ENCODE measurements at regions not wholly inside any gene's neighbourhood (a gene's known extent, or its start where the extent isn't known, plus 50 kb on each side); places are given as distances from the start of the nearest gene placed in this dataset.

DNA sequence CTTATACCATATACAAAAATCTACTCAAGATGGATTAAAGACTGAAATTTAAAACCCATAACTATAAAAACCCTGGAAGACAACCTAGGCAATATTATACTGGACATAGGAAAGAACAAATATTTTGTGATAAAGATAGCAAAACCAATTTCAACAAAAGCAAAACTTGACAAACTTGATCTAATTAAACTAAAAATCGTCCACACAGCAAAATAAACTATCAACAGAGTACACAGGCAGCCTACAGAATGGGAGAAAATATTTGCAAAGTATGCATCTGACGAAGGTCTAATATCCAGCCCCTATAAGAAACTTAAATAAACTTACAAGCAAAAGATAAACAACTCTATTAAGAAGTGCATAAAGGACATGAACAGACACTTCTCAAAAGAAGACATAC, 240.1 kb downstream of the HGF start:
- DNase-seq (ENCODE audit: low spot score), result no peak

DNA sequence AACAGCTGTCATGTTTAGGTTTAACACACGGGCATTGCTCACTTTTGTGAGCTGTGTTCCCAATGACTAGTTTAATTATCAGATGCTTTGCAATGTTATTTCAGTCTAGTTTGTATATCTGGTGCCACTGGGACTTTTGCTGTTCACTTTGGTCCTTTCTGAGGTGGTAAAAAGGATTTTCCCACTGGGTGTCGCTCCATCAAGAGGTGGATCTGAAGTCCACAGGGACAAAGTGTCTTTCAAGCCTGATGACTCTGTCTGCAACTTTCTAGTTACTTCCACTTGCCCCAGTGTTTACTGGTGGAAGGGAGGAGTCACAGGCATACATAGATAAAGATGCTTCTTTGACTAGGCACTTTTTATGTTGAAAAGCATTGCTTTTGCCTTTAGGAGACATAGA, 242.2 kb downstream of the HGF start:
- DNase-seq (ENCODE audit: low spot score), result no peak

DNA sequence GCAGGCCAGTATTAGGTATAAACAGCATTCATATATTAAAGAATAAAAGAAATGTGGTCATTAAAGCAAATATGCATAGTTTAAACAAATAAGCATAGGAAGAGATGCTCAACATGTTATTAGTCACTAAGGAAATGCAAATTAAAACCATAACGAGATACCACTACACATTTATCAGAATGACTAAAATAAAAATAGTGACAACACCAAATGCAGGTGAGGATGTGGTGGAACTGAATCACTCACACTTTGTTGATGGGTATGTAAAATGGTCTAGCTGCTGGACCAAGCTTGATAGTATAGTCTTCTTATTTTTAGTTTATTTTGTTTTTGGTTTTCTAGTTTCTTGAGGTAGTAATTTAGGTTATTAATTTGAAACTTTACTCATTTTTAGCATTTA, 242.9 kb downstream of the HGF start:
- DNase-seq (ENCODE audit: low spot score), result no peak

DNA sequence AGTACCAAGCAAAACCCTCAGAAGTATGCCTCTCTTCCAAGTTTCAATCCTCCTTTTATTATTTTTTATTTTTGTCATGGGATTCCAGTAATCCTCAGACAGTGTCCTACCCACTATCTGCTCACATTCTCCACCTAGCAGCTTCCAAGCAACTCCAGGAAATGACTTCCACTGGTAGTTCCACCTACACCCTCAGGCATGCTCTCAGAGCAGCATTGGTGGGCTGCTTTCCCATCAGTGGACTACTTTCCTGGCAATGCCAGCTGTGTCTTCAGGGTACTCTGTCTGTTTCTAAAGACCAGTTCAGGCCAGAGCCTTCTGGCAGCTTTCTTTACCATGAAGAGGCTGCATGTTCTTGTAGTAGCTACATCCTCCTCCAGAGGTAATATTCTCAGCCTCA, 244.0 kb downstream of the HGF start:
- no peak for DNase-seq (ENCODE audit: low spot score)

DNA sequence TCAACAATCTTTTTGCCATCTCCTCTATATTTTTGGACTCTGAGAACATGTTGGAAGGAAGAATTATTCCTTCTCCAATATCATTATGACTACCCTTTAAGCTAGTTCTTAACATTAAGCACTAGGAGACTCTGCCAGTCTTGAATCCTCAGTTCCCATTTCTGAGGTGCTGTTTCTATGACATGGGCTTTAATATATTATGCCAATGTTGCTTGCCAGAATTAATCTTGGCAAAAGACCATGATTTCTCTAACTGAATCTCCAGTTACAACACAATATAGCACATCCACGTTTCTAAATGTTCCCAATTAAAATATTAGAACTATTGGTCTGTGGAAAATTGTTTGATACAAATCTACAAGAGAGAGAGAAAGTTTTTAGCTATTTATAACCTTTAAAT, 250.0 kb downstream of the HGF start:
- no peak for DNase-seq (ENCODE audit: low spot score)

DNA sequence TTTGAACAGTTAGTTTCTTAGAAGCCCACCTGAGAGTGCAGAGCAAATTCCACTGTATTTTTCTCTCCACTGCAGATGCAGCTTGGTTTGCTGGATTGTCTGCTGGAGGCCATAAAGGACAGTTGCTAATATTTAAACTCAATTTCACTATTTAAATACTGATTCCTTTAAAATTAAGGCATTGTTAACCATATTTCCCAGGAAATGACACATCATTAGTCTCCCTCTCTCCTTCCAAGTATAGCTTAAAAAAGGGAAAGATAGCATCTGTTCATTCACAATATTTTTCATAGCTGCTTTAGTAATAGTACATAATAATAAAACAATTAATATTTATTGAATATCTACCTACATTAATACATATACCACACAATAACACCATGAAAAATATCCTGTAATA, 252.9 kb downstream of the HGF start:
- no peak for DNase-seq (ENCODE audit: low spot score)

DNA sequence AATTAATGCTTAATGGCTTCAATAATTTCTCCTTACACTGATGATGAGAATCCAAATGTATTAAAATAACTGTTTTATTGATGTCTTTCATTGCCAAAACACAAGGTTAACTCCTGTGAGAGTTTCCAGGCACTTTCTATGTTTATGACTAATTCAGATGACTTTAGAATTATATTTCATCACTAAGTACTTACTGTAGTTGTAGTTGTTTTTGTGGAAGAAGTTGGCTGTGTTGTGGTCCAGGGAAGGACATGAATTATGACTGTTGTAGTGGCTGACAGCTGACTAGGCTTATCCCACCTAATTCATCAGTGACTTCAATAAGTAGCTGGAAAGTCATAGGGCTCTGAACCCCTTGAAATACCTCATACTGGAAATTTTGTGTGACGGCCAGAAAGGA, 254.8 kb downstream of the HGF start:
- no peak for DNase-seq (ENCODE audit: low spot score)

DNA sequence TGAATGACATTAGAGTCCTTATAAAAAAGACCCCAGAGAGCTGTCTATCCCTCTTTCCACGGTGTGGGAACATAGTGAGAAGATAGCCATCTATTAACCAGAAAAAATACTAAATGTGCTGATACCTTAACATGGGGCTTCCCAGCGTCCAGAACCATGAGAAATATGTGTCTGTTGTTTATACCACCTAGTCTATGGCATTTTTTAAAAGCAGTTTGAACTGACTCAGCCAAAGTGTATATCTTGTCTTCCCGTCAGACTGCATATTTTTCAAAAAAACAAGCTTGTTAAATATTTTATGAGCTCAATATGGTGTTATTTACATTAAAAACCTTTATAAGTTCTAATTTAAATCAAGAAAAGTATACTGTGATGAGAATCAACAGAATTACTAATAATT, 255.3 kb downstream of the HGF start:
- DNase-seq (ENCODE audit: low spot score), result no peak

DNA sequence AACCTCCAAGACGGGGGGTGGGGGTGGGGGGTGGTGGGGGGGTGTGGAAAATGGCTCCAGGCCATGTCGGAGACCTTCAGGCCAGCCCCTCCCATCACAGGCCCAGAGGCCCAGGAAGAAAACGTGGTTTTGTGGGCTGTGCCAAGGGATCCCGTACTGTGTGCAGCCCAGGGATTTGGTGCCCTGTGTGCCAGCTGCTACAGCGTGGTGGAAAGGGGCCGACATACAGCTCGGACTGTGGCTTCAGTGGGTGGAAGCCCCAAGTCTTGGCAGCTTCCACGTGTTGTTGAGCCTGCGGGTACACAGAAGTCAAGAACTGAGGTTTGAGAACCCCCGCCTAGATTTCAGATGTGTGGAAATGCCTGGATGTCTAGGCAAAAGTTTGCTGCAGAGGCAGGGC, 259.7 kb downstream of the HGF start:
- DNase-seq (ENCODE audit: low spot score), result no peak

DNA sequence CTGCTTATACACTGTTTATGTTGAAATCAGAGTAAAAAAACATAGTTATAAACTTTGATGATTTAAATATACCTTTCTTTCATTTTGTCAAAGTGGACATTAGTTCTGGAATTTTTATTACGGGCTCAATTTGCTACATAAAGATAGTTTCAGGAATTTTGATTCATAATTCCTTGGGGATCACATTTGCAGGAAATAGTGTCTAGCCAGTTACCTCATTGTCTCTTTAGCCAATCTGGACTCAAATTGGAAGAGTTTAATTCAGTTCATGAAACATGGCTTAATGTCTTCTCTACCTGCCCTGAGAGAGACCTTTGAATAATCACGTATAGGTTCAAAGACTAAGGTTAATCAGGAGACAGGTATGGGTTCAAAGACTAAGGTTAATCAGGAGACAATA, 262.6 kb downstream of the HGF start:
- no peak for DNase-seq (ENCODE audit: low spot score)

DNA sequence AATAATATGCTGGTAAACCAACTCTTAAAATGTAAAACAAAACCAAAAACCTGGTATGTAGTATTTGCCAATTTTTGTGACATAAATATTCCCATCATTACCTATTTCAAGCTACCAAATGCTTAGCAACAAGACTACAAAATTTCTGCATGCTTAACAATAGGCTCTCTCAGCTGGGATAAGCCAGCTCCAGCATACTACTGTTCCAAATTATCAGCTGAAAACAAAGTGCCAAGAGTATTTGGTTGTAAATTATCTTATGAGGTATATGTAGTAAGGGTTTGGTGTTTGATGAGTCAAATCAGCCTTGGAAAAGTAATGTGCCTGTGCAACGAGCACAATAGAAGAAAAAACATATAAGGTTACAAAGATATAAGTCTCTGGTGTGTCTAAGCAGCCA, 263.2 kb downstream of the HGF start:
- no peak for DNase-seq (ENCODE audit: low spot score)

DNA sequence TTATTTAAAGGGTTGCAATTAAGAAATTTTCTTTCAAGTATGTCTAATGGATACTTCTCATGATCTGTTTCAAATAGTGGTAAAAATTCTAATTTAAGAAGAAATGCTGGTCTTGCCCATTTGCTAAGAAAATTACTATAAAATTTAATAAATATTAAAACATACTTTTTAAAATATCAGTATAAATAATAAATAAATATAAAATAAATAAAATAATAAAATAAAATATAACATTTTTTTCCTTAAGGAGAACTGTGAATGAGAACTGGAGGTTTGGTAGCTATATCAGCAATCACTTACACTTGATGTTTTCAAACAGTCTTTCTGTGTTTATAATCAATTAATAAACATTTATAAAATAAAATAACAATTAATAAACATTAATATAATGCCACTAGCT, 266.1 kb downstream of the HGF start:
- no peak for DNase-seq (ENCODE audit: low spot score)

DNA sequence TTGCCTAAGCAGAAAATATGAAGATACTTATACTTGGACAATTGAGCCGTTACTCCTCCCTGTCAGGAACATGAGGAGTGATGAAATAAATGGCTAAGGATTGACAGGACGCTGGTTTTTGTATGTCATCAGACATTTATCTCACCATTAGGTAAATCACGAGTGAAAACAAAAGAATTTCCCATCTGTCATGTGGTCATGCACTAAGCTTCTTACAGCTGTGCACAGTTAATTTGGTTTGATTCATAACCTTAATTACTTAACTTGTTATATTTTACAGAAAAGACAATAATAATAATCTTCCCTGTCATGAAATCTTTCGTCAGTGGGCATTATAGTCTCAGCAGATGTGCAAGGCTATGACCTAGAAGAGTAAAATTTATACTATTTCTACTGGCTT, 266.5 kb downstream of the HGF start:
- DNase-seq (ENCODE audit: low spot score), result no peak

DNA sequence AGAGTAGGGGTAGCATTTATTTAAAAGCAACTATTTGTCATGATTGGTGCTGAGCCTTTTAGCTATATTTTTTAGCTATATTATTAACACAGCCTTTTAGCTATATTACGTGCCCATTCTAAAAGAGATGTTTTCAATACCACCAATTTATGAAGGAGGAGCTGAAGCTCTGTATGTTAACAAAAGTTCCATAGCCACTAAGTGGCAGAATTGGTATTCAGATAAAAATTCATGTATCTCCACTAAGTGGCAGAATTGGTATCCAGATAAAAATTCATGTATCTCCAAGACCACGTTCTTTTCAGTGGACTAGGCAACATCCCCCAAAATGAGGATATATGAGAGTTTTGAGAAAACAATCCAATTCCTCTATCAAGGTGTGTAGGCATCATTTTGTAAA, 268.6 kb downstream of the HGF start:
- peak; percentile 15 for DNase-seq (ENCODE audit: low spot score)

DNA sequence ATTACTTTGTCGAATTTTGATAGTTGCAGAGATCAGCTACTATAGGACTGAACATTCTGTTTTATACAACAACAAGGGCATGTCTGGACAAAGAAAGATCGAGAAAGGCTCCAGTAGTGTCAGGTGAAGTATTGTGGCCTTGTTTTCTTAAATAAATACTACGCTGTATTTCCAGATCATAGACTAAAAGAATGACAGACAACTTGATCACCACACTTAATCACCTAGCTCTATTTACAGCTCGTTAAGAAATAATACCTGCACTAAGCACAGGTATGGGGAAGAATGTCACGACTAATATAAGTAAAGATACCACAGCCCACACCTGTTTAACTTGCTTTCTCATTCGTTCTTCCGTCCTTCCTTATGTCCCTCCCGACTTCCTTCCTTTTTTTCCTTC, 269.2 kb downstream of the HGF start:
- DNase-seq (ENCODE audit: low spot score), result no peak

DNA sequence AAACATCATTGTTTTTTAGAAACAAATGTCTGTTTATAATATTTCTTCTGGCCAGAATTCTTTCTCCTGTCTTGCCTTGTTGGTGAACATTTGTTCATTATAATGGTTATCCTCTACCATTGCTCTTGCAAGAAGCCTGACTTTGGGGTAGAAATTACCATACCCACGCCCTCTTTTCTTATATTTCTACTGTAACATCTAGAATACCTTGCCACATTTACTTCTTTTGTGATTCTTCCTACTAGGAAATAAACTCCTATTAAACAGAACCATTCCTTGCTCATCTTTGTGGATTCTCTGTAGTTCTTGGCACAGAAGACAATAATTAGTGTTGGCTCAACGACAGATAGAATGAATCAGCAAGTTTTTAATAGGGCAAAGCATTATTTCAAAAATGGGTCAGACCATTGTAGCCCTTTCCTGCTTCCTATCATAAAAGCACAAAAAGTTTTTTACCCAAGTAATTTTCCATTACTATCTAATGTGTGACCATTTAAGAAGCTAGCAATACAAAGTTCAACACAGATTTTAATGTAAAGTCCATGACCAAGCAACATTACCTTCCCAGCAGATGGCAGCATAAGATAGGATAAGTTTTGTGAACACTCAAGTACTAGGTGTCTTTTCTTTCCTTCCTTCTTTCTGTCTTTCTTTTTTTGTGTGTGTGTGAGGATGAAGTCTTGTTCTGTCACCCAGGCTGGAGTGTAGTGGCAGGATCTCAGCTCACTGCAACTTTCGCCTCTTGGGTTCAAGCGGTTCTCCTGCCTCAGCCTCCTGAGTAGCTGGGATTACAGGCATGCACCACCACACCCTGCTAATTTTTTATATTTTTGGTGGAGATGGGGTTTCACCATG, 270.4 kb downstream of the HGF start:
- DNase-seq (ENCODE audit: low spot score), result peak; percentile 85

DNA sequence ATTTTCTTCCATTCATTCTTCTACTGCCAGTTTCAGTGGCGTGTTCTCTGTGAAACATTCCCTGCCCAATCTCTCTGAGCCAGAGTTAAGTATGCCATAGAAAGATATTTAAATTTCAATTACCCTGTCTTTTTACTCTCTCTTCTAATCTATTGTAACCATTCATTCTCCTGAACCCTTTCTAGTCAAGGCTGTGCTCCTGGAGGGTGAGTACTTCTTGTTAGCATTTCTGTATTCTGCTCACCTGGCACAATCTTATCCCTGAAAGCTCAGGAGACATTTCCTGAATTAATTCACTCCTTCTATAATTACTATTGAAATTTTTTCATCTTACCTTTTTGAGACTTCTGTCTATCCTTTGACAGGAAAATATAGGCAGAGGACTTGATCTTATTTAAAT, 271.7 kb downstream of the HGF start:
- DNase-seq (ENCODE audit: low spot score), result no peak

DNA sequence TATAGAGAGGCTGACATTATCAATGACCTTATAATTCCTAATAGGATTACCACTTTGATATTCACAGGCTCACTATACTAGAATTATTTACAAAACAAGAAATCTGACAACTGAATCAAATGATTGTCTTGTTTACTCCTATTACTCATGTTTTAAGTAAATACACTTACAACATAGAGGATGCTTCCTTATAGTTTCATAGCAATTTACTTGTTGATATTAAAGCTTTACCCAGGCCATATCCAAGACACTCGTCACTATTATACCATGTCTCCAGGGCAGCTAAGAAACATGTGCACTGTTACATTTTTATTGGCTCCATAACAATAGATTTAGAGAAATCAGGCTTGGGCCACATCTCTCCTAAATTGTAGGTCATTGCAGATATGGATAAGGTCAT, 276.9 kb downstream of the HGF start:
- no peak for DNase-seq (ENCODE audit: low spot score)

DNA sequence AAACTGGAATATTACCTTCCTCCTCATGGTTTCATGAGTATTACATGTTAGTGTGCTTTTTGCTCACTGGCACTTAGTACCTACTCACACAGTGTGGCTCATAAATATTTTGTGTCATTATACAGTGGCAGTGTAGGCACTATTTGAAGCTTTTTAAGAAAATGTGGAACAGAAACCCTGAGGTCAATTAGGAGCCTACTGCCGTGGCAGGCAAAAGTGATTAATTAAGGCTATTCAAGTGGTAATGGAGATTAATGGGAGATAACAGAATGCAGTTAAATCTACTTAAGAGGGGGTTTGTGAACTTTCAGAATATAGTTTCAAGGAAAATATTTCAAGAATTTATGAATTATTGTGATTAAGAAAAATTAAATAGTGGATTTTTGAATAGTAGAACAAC, 277.6 kb downstream of the HGF start:
- no peak for DNase-seq (ENCODE audit: low spot score)

DNA sequence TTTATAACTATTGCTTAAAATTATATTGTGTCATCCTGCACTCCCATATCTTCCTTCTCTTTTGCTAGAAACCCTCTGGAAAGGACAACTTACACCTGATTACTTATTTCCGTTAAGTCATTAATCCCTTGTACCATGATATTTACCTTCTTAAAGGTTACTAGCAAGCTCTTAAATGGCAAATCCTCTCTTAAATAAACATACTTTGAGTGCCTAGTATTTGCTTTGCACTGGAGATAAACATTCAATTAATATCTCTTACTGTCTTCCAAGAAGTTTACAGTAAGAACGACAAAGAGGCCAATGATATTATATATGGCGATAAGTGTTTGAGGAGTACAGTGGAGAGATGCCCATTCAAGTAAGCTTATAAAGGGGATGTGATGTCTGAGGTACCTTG, 278.3 kb downstream of the HGF start:
- DNase-seq (ENCODE audit: low spot score), result no peak

DNA sequence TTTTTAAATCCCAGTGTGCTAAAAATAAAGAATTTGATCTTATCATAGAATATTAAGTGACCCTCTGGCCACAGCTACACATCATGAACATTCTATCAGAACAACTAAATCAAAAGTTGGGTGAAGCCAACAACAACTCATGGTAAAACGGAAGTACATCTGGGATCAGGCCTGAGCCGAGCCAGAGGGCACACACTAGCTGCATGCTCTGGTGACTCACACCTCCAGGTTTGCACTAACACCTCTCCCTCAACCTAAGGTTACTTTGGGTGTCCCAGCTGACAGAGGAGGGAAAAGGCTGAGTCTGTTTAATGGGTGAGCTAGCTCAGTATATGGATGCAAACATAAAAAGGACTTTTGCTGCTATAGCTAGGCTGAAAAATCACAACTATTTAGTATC, 281.6 kb downstream of the HGF start:
- DNase-seq (ENCODE audit: low spot score), result no peak

DNA sequence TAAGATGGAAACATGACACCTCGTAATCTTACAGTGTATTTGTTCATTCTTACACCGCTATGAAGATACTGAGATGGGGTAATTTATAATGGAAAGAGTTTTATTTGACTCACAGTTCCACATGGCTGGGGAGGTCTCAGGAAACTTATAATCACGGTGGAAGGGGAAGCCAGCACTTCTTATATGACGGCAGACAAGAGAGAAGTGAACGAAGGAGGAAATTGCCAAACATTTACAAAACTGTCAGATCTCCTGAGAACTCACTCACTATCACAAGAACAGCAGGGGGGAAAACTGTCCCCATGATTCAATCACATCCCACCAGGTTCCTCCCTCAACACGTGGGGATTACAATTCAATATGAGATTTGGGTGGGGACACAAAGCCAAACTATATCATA, 282.3 kb downstream of the HGF start:
- no peak for DNase-seq (ENCODE audit: low spot score)

DNA sequence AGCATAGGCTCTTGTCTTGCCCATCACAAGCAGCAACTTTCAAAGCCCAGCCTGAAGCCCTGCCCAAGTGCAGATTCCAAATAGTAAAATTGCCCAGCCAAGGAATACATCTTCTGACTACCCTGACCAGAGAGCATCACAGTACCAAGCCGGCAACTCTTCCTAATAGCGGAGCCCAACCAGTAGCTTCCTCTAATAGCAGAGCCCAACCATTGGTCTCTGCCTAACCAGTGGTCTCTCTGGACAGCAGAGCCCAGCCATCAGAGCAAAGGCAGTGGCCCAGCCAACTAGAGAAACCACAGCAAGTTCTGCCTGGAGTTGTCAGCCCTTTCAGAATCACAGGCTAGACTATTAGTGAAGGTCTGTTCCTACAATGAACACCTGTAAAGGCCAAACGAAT, 285.6 kb downstream of the HGF start:
- DNase-seq (ENCODE audit: low spot score), result peak; percentile 44

DNA sequence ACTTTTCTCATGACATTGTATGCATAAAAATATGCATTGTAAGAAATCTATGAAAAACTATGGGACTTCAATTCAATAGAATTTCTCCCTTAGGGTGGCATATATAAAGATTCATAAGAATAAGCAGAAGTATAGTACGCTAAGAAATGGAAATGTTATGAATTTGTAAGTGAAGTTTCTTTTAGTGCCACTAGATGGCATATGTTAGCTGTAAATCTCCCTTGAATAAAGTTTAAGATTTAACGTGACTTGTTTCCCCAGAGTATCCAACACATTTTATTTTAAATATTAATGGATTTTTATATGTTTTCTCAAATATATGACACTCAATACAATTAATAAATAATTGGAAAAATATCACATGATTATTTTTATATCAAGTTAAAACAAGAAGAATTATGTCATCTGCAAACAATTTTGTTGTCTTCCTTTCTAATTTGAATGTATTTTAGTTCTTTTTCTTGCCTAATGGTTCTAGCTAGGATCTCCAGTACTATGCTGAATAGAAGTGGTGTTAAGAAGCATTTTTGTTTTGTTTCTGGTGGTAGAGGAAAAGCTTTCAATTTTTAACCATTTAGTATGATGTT, 287.2 kb downstream of the HGF start:
- DNase-seq (ENCODE audit: low spot score), result peak; percentile 30
